Left forelimb (tissue), 1 donor: ENCODE measurements at regions not wholly inside any gene's neighbourhood (a gene's known extent, or its start where the extent isn't known, plus 50 kb on each side); places are given as distances from the start of the nearest gene placed in this dataset.

Source experiments
- DNase-seq: peaks from one replicate; pipeline ENCODE4 v3.0.0-alpha.2; 2018; ENCODE audit warnings: low spot score

DNA sequence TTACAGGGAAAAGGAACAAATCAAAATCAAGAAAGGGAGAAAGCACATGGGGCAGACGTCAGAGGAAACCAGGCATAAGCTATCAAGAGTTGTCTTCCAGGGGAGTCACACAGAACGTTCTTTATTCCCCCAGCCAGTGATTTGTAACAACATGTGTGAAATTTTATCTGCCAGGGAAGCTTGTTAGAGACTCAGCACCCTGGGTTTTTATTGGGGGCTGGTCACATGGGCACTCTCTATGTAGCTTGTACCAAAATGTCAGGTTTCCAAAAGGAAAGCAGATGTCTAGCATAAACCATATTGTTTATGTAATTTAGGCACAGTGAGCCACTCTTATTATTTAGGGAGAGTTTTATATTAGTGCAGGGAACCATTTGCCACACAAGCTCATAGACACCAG lies 440.4 kb upstream of the DCN start:
- no peak for DNase-seq

DNA sequence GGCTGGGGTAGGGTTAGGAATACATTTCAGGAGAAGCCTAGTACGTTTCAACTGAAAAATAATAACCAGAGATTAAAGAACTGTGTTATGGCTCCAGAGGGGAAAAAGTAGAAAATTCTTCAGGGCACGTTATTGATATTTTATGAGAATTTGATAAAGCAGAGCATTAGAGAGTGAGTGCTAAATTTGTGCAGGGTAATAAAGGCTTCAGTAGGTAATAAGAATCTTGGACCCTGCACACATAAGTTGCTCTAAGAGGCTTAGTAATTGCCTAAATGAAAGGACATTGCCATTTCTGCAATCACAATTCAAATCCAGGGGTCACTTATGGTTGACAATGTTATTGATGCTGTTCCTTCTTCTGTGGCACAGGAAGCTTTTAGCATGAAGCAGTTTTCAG lies 439.4 kb upstream of the DCN start:
- DNase-seq, result no peak

- no peak for DNase-seq
Measured at GRCh38 chr12:91620992-91621391, 438.4 kb upstream of the DCN start.

- no peak for DNase-seq
Measured at GRCh38 chr12:91620422-91620821, 437.8 kb upstream of the DCN start.

DNA sequence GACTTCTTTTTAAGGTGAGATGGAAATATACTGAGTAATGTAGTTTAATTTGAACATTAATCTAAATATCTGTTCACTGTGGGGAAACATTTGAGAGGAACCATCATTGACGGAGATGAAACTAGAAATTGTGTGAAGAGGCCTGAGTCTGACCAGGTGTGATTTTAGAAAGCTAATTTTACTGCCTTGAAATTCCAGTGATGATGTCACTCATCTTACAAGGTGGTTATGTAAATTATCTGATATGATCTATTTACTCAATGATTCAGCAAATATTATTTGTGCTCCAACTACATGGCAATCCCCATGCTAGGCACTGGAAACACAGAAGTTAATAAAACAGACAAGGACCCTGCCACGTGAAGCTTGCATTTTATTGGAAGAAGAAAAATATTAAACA lies 435.7 kb upstream of the DCN start:
- DNase-seq, result no peak

DNA sequence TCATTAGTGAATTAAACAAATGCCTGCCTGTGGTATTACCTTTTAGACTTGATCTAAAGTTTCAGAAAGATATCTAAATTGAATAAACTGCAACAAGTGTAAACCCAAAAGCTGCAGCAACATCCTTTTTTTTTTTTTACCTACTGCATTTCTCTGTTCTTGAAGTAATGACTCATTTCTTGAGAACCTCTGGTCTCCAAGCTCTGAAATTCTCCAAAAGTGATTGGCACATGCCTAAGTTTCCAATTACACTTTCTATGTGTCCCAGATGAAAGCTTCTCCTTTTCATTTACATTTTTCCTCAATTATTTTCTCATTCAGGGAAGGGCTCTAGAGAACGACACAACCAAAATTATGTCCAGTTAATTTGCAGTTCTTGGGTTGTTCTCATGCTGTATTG lies 435.2 kb upstream of the DCN start:
- no peak for DNase-seq

DNA sequence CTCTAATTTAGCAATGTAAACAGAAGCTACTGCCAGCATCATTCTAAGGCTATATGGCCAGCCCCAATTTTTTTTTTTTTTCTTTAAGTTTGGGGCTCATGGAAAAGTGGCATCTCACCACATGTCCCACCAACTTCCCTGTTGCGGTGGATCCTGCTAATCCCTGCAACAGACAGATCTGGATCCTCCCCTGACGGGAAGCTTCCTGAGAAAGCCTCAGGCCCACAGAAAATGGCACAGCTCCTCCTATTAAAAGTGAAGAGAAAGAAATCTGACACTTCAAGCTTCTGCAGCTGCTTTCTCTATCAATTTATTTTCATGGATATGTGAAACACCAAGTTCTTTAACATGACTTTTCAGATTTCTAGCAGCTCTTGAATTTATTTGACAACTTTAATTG lies 433.8 kb upstream of the DCN start:
- no peak for DNase-seq

GRCh38 chr12:91613223-91613779 lies 430.7 kb upstream of the DCN start:
- DNase-seq, result no peak

DNA sequence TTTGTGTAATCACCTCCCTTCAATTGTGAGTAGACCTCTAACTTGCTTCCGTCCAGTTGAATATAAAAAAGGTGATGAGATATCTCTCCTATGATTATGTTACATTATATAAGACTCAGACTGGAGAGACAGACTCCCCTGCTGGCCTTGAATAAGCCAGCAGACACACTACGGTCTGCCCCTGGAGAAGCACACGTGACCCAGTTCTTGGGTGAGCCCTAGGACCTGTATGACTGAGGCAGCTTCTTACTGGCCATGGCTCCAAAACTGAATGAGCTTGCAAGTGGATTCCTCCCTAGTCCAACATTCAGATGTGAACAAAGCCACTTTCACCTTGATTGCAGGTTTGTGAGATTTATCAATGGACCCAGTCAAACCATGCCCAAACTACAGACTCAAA lies 427.9 kb upstream of the DCN start:
- DNase-seq, result no peak

GRCh38 chr12:91609283-91609682 lies 426.7 kb upstream of the DCN start:
- DNase-seq, result no peak

DNA sequence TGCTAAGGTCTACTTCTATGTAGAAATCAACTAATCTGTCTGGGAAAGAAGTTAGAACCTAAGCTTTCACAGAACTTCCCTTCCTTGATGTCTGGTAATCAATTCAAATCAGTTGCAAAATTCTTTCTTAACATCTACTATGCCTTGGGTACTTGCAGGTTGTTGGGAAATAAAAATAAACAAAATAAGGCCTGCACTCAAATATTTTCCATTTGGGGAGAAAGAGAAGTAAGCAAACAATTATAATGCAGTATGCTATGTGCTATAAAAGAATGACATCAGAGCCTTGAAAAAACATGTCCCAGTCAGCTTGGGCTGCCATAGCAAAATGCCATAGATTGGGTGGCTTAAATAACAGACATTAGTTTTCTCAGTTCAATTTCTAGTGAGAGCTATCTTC lies 425.9 kb upstream of the DCN start:
- DNase-seq, result no peak

DNA sequence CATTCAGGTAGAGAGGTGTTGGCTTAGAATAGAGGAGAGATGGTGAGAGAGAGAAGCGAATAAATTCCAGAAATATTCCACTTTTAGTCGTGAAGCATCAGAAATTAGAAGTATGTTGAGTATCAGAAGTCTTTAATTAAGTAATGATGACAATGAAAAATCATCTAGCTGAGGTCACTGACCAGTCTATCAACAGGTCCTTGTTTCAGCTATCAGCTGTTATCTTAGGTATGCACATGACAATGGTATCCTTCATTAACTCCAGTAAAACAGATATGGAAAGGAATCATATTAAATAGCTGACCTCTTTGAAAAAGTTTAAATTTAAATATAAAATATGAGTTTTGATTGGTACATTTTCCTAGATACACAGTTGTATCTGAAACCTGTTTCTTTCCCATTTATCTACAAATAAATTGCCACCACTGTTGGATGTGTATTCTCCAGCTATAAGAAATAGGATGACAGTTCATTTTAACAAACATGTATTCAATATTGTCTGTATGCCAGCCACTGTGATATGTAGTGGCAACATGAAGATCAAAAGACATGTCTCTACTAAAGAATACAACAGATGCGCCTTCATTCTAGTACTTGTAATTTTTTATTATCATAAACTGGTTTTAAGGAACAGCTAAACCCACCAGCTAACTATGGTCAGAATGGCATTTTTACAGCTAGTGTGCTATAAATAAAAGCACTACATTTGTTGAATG lies 424.2 kb upstream of the DCN start:
- no peak for DNase-seq

DNA sequence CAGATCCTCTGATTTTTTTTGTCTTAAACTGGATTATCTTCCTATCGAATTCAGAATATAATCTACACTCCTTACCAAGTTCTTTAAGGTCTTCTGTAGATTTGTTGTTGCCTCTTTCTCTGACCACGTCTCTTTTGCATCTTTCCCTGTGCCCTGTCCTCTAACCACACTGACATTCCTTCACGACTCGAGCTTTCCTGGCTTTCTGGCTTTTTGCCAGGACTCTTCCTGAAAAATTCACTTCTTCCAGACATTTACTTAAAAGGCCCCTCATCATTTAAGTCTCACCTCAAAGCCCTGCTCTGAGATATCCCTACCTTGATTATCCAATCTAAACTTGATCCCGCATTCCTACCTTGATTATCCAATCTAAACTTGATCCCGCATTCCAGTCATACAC lies 422.3 kb upstream of the DCN start:
- DNase-seq, result no peak

DNA sequence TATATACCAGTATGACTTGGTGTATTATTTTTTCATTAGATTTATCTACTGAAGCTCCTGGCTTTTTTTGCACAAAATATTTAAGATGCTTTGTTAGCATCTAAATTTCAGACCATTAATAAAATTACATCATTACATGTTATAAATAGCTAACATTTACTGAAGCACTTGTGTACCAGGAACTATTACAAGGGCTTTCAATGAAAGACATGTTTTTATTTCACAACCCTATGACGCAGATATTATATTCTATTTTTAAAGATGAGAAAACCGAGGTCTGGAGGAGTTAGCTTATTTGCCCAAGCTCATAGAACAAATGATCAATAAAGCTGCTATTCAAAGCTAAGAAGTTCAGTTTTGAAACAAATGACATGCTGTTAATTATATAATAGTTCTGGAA lies 420.4 kb upstream of the DCN start:
- no peak for DNase-seq

- DNase-seq, result no peak
Measured at GRCh38 chr12:91601054-91601453, 418.4 kb upstream of the DCN start.

GRCh38 chr12:91594715-91595114 lies 412.1 kb upstream of the DCN start:
- DNase-seq, result no peak

- no peak for DNase-seq
Measured at GRCh38 chr12:91591639-91591987, 409.0 kb upstream of the DCN start.

DNA sequence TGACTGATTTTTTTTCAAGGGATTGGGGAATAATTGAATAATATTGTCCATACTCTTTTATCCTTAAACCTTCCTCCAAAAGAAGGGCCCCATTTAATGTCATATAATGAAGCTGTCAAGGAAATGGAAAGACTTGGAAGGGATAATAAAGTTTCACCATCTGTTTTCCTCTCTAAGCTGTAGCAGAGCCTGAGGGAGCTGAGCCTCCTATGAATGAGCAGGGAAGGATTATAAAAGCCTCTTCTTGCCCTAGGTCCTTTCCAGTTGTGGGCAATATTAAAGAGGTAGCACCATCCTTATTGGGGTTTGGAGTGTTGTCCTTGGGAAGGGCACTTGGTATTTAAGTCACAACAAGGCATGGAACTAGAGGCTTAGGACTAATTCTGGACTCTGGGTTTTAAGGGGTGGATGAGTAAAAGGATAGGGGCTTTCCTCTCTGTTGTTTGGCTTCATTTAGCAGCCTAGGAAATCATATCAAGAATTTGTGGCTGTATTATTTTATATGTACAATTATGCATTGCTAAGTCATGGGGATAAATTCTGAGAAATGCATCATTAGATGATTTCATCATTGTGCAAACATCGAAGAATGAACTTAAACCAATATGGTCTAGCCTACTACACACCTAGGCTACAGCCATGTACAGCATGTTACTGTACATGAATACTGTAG lies 408.5 kb upstream of the DCN start:
- DNase-seq, result no peak

GRCh38 chr12:91588874-91589454 lies 406.3 kb upstream of the DCN start:
- DNase-seq, result no peak

DNA sequence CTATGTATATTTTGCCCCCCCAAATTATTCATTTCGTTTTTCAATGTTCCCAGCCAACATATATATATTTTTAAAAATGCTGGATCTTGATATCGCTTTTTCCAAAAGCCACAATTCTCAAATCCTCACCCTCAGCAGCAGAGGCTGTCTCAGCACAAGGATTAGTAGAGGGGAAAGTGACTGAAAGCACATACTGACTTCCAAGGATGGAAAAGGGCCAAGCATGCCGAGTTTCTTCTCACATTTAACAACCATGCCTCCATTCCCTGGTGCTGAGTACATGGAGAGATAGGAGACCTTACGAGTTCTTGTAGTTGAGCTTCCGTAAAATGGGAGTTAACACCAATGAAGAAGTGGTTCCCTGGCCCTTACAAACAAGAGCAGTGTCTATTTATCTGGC lies 403.4 kb upstream of the DCN start:
- DNase-seq, result no peak

DNA sequence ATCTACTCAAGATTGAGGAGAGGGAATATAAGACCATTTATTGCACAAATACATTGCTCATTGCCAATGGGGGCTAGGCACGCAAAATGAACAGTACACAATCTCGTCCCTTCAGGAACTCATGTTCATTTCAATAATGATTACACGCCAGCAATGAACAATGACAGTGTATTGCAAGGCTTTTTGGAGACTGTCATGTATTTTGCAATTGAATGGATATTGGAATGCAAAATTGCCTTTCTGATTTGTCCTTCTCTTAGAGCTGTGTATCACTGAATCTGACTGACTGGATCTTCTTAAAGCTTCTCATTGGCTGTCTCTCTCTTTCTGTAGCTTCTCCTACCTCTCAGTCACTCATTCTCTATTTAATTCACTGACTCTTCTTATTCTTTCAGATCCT lies 400.2 kb upstream of the DCN start:
- DNase-seq, result no peak

GRCh38 chr12:91579516-91580263 lies 397.1 kb upstream of the DCN start:
- no peak for DNase-seq
